ENCODE measurements at regions not wholly inside any gene's neighbourhood (a gene's known extent, or its start where the extent isn't known, plus 50 kb on each side); places are given as distances from the start of the nearest gene placed in this dataset.
"Not testable (repeated sequence)": the region's sequence is repeated elsewhere in the genome, so short reads cannot be mapped to it uniquely, and the experiment has no call there.

GRCh38 chr1:233722212-233722979 is 108.5 kb downstream of the KCNK1 start:
- DNase-seq (ENCODE audit: low read depth), result no peak

GRCh38 chr1:233723387-233723786 is 109.5 kb downstream of the KCNK1 start:
- DNase-seq (ENCODE audit: low read depth), result no peak

- not testable (repeated sequence) for DNase-seq (ENCODE audit: low read depth)
Measured at GRCh38 chr1:233724131-233724631, 110.3 kb downstream of the KCNK1 start.

GRCh38 chr1:233725423-233725822 is 111.5 kb downstream of the KCNK1 start:
- no peak for DNase-seq (ENCODE audit: low read depth)

GRCh38 chr1:233728721-233729120 is 114.8 kb downstream of the KCNK1 start:
- no peak for DNase-seq (ENCODE audit: low read depth)

- no peak for DNase-seq (ENCODE audit: low read depth)
Measured at GRCh38 chr1:233730380-233730779, 116.5 kb downstream of the KCNK1 start.

GRCh38 chr1:233730809-233731208 is 116.9 kb downstream of the KCNK1 start:
- no peak for DNase-seq (ENCODE audit: low read depth)

GRCh38 chr1:233732206-233732605 is 118.3 kb downstream of the KCNK1 start:
- no peak for DNase-seq (ENCODE audit: low read depth)

GRCh38 chr1:233734456-233734855 is 120.5 kb downstream of the KCNK1 start:
- no peak for DNase-seq (ENCODE audit: low read depth)

GRCh38 chr1:233735331-233735730 is 121.4 kb downstream of the KCNK1 start:
- DNase-seq (ENCODE audit: low read depth), result no peak

- DNase-seq (ENCODE audit: low read depth), result no peak
Measured at GRCh38 chr1:233735847-233736246, 121.9 kb downstream of the KCNK1 start.

- no peak for DNase-seq (ENCODE audit: low read depth)
Measured at GRCh38 chr1:233737341-233737740, 123.4 kb downstream of the KCNK1 start.

- DNase-seq (ENCODE audit: low read depth), result no peak
Measured at GRCh38 chr1:233738396-233738795, 124.5 kb downstream of the KCNK1 start.

GRCh38 chr1:233738850-233739249 is 124.9 kb downstream of the KCNK1 start:
- no peak for DNase-seq (ENCODE audit: low read depth)

- no peak for DNase-seq (ENCODE audit: low read depth)
Measured at GRCh38 chr1:233744779-233745513, 131.0 kb downstream of the KCNK1 start.

- DNase-seq (ENCODE audit: low read depth), result no peak
Measured at GRCh38 chr1:233750139-233750538, 136.2 kb downstream of the KCNK1 start.

- no peak for DNase-seq (ENCODE audit: low read depth)
Measured at GRCh38 chr1:233759665-233760064, 144.8 kb upstream of the SLC35F3 start.

GRCh38 chr1:233764304-233764703 is 140.2 kb upstream of the SLC35F3 start:
- not testable (repeated sequence) for DNase-seq (ENCODE audit: low read depth)

GRCh38 chr1:233777566-233777965 is 126.9 kb upstream of the SLC35F3 start:
- DNase-seq (ENCODE audit: low read depth), result no peak

- DNase-seq (ENCODE audit: low read depth), result no peak
Measured at GRCh38 chr1:233780049-233780448, 124.4 kb upstream of the SLC35F3 start.

- DNase-seq (ENCODE audit: low read depth), result no peak
Measured at GRCh38 chr1:233782937-233783586, 121.4 kb upstream of the SLC35F3 start.

GRCh38 chr1:233787599-233787998 is 116.9 kb upstream of the SLC35F3 start:
- DNase-seq (ENCODE audit: low read depth), result no peak

GRCh38 chr1:233788687-233789086 is 115.8 kb upstream of the SLC35F3 start:
- no peak for DNase-seq (ENCODE audit: low read depth)

Measured in fibroblast of the conjunctiva (primary cell).